ENCODE measurements at regions not wholly inside any gene's neighbourhood (a gene's known extent, or its start where the extent isn't known, plus 50 kb on each side); places are given as distances from the start of the nearest gene placed in this dataset.

DNA sequence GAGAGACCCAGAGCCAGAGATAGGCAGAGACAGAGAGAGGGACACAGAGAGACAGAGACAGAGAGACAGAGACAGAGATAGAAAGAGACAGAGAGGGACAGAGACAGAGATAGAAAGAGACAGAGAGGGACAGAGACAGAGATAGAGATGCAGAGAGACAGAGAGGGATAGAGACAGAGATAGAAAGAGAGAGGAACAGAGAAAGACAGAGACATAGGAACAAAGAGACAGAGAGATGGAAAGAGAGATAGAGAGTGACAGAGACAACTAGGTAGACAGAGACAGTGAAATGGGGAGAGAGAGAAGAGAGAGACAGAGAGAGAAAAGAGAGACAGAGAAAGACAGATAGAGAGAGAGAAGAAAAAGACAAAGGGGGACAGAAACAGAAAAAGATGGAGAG is 165.4 kb upstream of the FOXQ1 start:
- ChIA-PET RAD21 (ENCODE audit: low non-redundant PET in 1 of 2, low total read pairs in 2 of 2, uncharacterized antibody in 2 of 2, unreplicated experiment in 2 of 2) (no interaction called here), POLR2A (no interaction called here), CTCF (no interaction called here)
- DNase-seq (ENCODE audit: low read depth, low spot score) (no peak), ATAC-seq (no peak)
- no peak overlapping the region for H3K9ac ChIP-seq (ENCODE audit: low read length)
- H3K27me3 ChIP-seq (ENCODE audit: insufficient read depth, low read length), result 0 out of 2 replicates have a peak, but pooled peaks cover 3% of the 10 kb centered on the region
- no peaks in the 10 kb centered on the region for H3K79me2 ChIP-seq (ENCODE audit: insufficient read depth, low read length)
- no peaks in the 10 kb centered on the region for H3K9me3 ChIP-seq (ENCODE audit: control insufficient read depth in 1 of 2, insufficient read depth in 1 of 2, low read depth in 1 of 2, low read length in 2 of 2)
- peaks cover 0 to 2% of the 10 kb centered on the region in 2 experiments; a peak in 1 of 4 replicates for H3K4me1 ChIP-seq (ENCODE audit: control insufficient read depth in 1 of 2, insufficient read depth in 2 of 2, low read length in 2 of 2)
- TF ChIP-seq SP1 (IDR thresholded peaks at IDR 0.05; ENCODE audit: low read depth) (no peak), JUND (IDR thresholded peaks at IDR 0.05) (no peak), REST (IDR thresholded peaks at IDR 0.05; ENCODE audit: low read depth) (no peak), ZFX (IDR thresholded peaks at IDR 0.05) (no peak)
- H3K4me3 ChIP-seq (replicated peaks in 1 of 2; ENCODE audit: low read depth in 1 of 2, low read length in 2 of 2), result no peak overlapping the region
- H4K20me1 ChIP-seq (ENCODE audit: insufficient read depth), result no peaks in the 10 kb centered on the region
- no TSS peak for BruUV-seq (replicated peaks)
- no peak overlapping the region for H3K27ac ChIP-seq (ENCODE audit: low read depth, low read length)
- H3K9me2 ChIP-seq (ENCODE audit: insufficient read depth), result no peaks in the 10 kb centered on the region
- intact Hi-C loops (cut with micrococcal nuclease), result no loop called here
- H2AFZ ChIP-seq (ENCODE audit: low read depth, low read length, poor library complexity, severe bottlenecking), result no peak overlapping the region
- H3K36me3 ChIP-seq (ENCODE audit: control insufficient read depth in 1 of 2, insufficient read depth in 2 of 2, low read length in 2 of 2), result no peaks in the 10 kb centered on the region
- H3K4me2 ChIP-seq (ENCODE audit: low read length), result no peak overlapping the region

GRCh38 chr6:1145768-1146218 is 166.1 kb upstream of the FOXQ1 start:
- Histone ChIP-seq H3K36me3 (ENCODE audit: control insufficient read depth in 1 of 2, insufficient read depth in 2 of 2, low read length in 2 of 2) (no peaks in the 10 kb centered on the region), H3K4me2 (ENCODE audit: low read length) (no peak overlapping the region), H3K4me1 (ENCODE audit: control insufficient read depth in 1 of 2, insufficient read depth in 2 of 2, low read length in 2 of 2) (peaks cover 0 to 9% of the 10 kb centered on the region in 2 experiments; a peak in 2 of 4 replicates), H4K20me1 (ENCODE audit: insufficient read depth) (no peaks in the 10 kb centered on the region), H2AFZ (ENCODE audit: low read depth, low read length, poor library complexity, severe bottlenecking) (no peak overlapping the region), H3K27me3 (ENCODE audit: insufficient read depth, low read length) (0 out of 2 replicates have a peak, but pooled peaks cover 3% of the 10 kb centered on the region), H3K9ac (ENCODE audit: low read length) (no peak overlapping the region), H3K9me2 (ENCODE audit: insufficient read depth) (no peaks in the 10 kb centered on the region), H3K27ac (ENCODE audit: low read depth, low read length) (no peak overlapping the region), H3K9me3 (ENCODE audit: control insufficient read depth in 1 of 2, insufficient read depth in 1 of 2, low read depth in 1 of 2, low read length in 2 of 2) (no peaks in the 10 kb centered on the region), H3K4me3 (replicated peaks in 1 of 2; ENCODE audit: low read depth in 1 of 2, low read length in 2 of 2) (no peak overlapping the region), H3K79me2 (ENCODE audit: insufficient read depth, low read length) (no peaks in the 10 kb centered on the region)
- ChIA-PET RAD21 (ENCODE audit: low non-redundant PET in 1 of 2, low total read pairs in 2 of 2, uncharacterized antibody in 2 of 2, unreplicated experiment in 2 of 2) (no interaction called here), CTCF (no interaction called here), POLR2A (no interaction called here)
- intact Hi-C loops (cut with micrococcal nuclease), result no loop called here
- TF ChIP-seq POLR2A (IDR thresholded peaks at IDR 0.05; ENCODE audit: borderline replicate concordance, extremely low read depth, insufficient read depth, insufficient read length), result no peak
- TF ChIP-seq, protein P1, sequence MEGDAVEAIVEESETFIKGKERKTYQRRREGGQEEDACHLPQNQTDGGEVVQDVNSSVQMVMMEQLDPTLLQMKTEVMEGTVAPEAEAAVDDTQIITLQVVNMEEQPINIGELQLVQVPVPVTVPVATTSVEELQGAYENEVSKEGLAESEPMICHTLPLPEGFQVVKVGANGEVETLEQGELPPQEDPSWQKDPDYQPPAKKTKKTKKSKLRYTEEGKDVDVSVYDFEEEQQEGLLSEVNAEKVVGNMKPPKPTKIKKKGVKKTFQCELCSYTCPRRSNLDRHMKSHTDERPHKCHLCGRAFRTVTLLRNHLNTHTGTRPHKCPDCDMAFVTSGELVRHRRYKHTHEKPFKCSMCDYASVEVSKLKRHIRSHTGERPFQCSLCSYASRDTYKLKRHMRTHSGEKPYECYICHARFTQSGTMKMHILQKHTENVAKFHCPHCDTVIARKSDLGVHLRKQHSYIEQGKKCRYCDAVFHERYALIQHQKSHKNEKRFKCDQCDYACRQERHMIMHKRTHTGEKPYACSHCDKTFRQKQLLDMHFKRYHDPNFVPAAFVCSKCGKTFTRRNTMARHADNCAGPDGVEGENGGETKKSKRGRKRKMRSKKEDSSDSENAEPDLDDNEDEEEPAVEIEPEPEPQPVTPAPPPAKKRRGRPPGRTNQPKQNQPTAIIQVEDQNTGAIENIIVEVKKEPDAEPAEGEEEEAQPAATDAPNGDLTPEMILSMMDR (IDR thresholded peaks at IDR 0.05 in 2 of 3, conservative IDR thresholded peaks at IDR 0.05 in 1 of 3; ENCODE audit: borderline replicate concordance in 1 of 3, insufficient read depth in 1 of 3, low read depth in 2 of 3, low read length in 2 of 3), result no peak
- no peak for TF ChIP-seq CEBPB (IDR thresholded peaks at IDR 0.05; ENCODE audit: low read depth)
- no peak for TF ChIP-seq FOSL1 (IDR thresholded peaks at IDR 0.05; ENCODE audit: low read depth)
- TF ChIP-seq REST (IDR thresholded peaks at IDR 0.05; ENCODE audit: low read depth), result no peak
- no peak for TF ChIP-seq POLR2AphosphoS5 (IDR thresholded peaks at IDR 0.05; ENCODE audit: low read depth, low read length)
- no peak for TF ChIP-seq RAD21 (IDR thresholded peaks at IDR 0.05; ENCODE audit: low read depth)
- no TSS peak for BruUV-seq (replicated peaks)
- ATAC-seq, result no peak
- DNase-seq (ENCODE audit: low read depth, low spot score), result no peak
